SK-N-SH treated with all-trans-retinoic acid at 6 μM for 48 hours (cell line): ENCODE measurements at regions not wholly inside any gene's neighbourhood (a gene's known extent, or its start where the extent isn't known, plus 50 kb on each side); places are given as distances from the start of the nearest gene placed in this dataset.

Experiments
- ARNTL ChIP-seq: fragments of 450-650 bp; formaldehyde crosslinking; IDR thresholded peaks from 2 replicates; pipeline ENCODE4 v1.5.0; 2020; ENCODE audit warnings: low read depth, mild to moderate bottlenecking, moderate library complexity, borderline replicate concordance
- GLIS3 ChIP-seq: fragments of 250-450 bp; sonication (Bioruptor Pico); IDR thresholded peaks from 2 replicates; pipeline ENCODE4 v1.5.0; 2020; ENCODE audit warnings: mild to moderate bottlenecking, moderate library complexity
- ISL1 ChIP-seq: fragments of 250-450 bp; sonication (Bioruptor Pico); IDR thresholded peaks from 2 replicates; pipeline ENCODE4 v2.1.2; 2022; ENCODE audit warnings: mild to moderate bottlenecking, moderate library complexity
- OSR1 ChIP-seq: fragments of 250-450 bp; sonication (Bioruptor Pico); IDR thresholded peaks from 2 replicates; pipeline ENCODE4 v1.8.0; 2022; ENCODE audit warnings: moderate library complexity, mild to moderate bottlenecking, inconsistent platforms
- POU6F1 ChIP-seq: fragments of 250-450 bp; sonication (Bioruptor Pico); IDR thresholded peaks from 2 replicates; pipeline ENCODE4 v1.8.0; 2021; ENCODE audit warnings: low read depth, mild to moderate bottlenecking, moderate library complexity, borderline replicate concordance
- PPARA ChIP-seq: fragments of 250-450 bp; sonication (Bioruptor Pico); IDR thresholded peaks from 2 replicates; pipeline ENCODE4 v1.5.0; 2020; ENCODE audit warnings: mild to moderate bottlenecking, borderline replicate concordance
- TOX ChIP-seq: fragments of 250-450 bp; sonication (Bioruptor Pico); IDR thresholded peaks from 2 replicates; pipeline ENCODE4 v1.8.0; 2021; ENCODE audit warnings: mild to moderate bottlenecking, moderate library complexity, borderline replicate concordance
- ZC3H10 ChIP-seq: fragments of 250-450 bp; sonication (Bioruptor Pico); IDR thresholded peaks from 2 replicates; pipeline ENCODE4 v1.5.1; 2021; ENCODE audit warnings: mild to moderate bottlenecking, moderate library complexity
- ZFP3 ChIP-seq: fragments of 250-450 bp; sonication (Bioruptor Pico); IDR thresholded peaks from 2 replicates; pipeline ENCODE4 v1.5.0; 2020; ENCODE audit warnings: mild to moderate bottlenecking, moderate library complexity
- ZFP30 ChIP-seq: fragments of 450-650 bp; formaldehyde crosslinking; IDR thresholded peaks from 2 replicates; pipeline ENCODE4 v1.5.0; 2022; ENCODE audit warnings: mild to moderate bottlenecking, moderate library complexity
- ZNF565 ChIP-seq: fragments of 450-650 bp; formaldehyde crosslinking; conservative IDR thresholded peaks from 2 replicates; pipeline ENCODE4 v1.5.0; 2020; ENCODE audit warnings: low read depth, mild to moderate bottlenecking, moderate library complexity
- ZNF8 ChIP-seq: fragments of 450-650 bp; formaldehyde crosslinking; IDR thresholded peaks from 2 replicates; pipeline ENCODE4 v1.5.0; 2020; ENCODE audit warnings: mild to moderate bottlenecking, moderate library complexity
- TF ChIP-seq, protein P1 (sequence below): fragments of 250-450 bp; sonication (Bioruptor Pico); IDR thresholded peaks from 2 replicates; pipeline ENCODE4 v1.5.1; 2020; ENCODE audit warnings: low read depth, mild to moderate bottlenecking, moderate library complexity
- TF ChIP-seq, protein P2 (sequence below): fragments of 250-450 bp; sonication (Bioruptor Pico); IDR thresholded peaks from 2 replicates; pipeline ENCODE4 v1.8.0; 2020; ENCODE audit warnings: mild to moderate bottlenecking, moderate library complexity, borderline replicate concordance

DNA sequence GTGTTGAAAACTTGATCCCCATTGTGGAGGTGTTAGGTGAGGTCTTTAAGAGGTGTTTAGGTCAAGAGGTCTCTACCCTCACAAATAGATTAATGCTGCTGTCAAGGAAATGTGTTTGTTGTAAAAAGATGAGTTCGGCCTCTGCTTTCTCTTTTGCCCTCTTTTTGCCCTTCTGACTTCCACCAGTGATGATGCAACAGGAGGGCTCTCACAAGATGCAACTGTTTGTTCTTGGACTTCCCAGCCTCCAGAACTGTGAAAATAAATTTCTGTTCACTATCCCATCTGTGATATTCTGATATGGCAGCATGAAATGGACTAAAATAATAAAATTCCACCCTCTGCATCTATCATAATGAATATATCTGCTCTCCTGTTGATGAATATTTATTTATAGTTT lies 650.0 kb upstream of the ZNF608 start:
- TF ChIP-seq, protein P1, sequence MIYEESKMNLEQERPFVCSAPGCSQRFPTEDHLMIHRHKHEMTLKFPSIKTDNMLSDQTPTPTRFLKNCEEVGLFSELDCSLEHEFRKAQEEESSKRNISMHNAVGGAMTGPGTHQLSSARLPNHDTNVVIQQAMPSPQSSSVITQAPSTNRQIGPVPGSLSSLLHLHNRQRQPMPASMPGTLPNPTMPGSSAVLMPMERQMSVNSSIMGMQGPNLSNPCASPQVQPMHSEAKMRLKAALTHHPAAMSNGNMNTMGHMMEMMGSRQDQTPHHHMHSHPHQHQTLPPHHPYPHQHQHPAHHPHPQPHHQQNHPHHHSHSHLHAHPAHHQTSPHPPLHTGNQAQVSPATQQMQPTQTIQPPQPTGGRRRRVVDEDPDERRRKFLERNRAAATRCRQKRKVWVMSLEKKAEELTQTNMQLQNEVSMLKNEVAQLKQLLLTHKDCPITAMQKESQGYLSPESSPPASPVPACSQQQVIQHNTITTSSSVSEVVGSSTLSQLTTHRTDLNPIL (CRISPR knock-in tag) = no peak
- TF ChIP-seq, protein P2, sequence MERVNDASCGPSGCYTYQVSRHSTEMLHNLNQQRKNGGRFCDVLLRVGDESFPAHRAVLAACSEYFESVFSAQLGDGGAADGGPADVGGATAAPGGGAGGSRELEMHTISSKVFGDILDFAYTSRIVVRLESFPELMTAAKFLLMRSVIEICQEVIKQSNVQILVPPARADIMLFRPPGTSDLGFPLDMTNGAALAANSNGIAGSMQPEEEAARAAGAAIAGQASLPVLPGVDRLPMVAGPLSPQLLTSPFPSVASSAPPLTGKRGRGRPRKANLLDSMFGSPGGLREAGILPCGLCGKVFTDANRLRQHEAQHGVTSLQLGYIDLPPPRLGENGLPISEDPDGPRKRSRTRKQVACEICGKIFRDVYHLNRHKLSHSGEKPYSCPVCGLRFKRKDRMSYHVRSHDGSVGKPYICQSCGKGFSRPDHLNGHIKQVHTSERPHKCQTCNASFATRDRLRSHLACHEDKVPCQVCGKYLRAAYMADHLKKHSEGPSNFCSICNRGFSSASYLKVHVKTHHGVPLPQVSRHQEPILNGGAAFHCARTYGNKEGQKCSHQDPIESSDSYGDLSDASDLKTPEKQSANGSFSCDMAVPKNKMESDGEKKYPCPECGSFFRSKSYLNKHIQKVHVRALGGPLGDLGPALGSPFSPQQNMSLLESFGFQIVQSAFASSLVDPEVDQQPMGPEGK (CRISPR knock-in tag) = no peak
- no peak for TF ChIP-seq ARNTL
- TF ChIP-seq ZNF8 = no peak
- no peak for TF ChIP-seq POU6F1
- no peak for TF ChIP-seq ZFP3
- TF ChIP-seq GLIS3 (CRISPR knock-in tag) = no peak
- no peak for TF ChIP-seq TOX (CRISPR knock-in tag)
- no peak for TF ChIP-seq ISL1
- TF ChIP-seq ZNF565 (CRISPR knock-in tag) = no peak
- no peak for TF ChIP-seq ZFP30 (CRISPR knock-in tag)
- no peak for TF ChIP-seq ZC3H10
- no peak for TF ChIP-seq OSR1 (CRISPR knock-in tag)
- no peak for TF ChIP-seq PPARA
